NT2/D1 (cell line): ENCODE measurements at regions not wholly inside any gene's neighbourhood (a gene's known extent, or its start where the extent isn't known, plus 50 kb on each side); places are given as distances from the start of the nearest gene placed in this dataset.

Experiments
- YY1 ChIP-seq: IDR thresholded peaks from 2 replicates; pipeline ENCODE4 v1.6.1; 2011; ENCODE audit not compliant: insufficient read length, insufficient read depth
- ZNF274 ChIP-seq: IDR thresholded peaks from 2 replicates; pipeline ENCODE4 v1.6.1; 2011; ENCODE audit warnings: mild to moderate bottlenecking, low read depth, low read length

DNA sequence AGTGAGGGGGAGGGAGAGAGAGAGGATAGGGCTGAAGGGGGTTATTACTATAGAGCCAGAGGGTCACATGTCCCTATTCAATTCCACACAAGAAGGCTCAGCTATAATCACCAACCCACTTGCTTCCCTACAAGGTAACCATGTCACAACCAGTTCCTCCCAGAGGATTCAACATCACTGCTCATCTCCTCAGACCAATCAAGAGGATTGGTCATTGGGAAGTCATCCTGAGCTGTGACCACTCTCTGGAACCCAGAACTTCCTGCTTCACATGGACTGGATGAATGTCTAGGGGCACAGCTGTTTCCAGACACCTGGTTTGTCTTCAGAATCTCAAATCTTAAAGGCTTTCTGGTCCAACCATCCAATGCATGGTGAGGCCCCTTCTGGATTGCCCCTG lies 154.9 kb upstream of the SDK2 start:
- TF ChIP-seq ZNF274: no peak
- TF ChIP-seq YY1: no peak
